Gastroesophageal sphincter (tissue), 3 donors: ENCODE measurements at regions not wholly inside any gene's neighbourhood (a gene's known extent, or its start where the extent isn't known, plus 50 kb on each side); places are given as distances from the start of the nearest gene placed in this dataset.

Experiments used
- CTCF ChIP-seq, 4 experiments: fragments of 200-600 bp in 2 of 4; fragments of 450-650 bp in 2 of 4; sonication (generic) in 1 of 4; IDR thresholded peaks; one replicate each; pipeline ENCODE4 v1.5.1; 2017 to 2019; ENCODE audit warnings: antibody characterized with exemption in 4 of 4, mild to moderate bottlenecking in 2 of 4, moderate library complexity in 2 of 4
- EP300 ChIP-seq: sonication (generic); formaldehyde crosslinking; IDR thresholded peaks from one replicate; pipeline ENCODE4 v1.6.1; 2017; ENCODE audit warnings: antibody characterized with exemption, mild to moderate bottlenecking
- POLR2A ChIP-seq, 2 donors: fragments of 450-650 bp; IDR thresholded peaks; one replicate each; pipeline ENCODE4 v1.6.1; 2017; ENCODE audit warnings: antibody characterized with exemption in 2 of 2, mild to moderate bottlenecking in 2 of 2, moderate library complexity in 1 of 2
- POLR2AphosphoS5 ChIP-seq: sonication (generic); formaldehyde crosslinking; IDR thresholded peaks from one replicate; pipeline ENCODE4 v1.6.1; 2017; ENCODE audit warnings: antibody characterized with exemption

GRCh38 chr4:59979061-59979460 lies 1221.1 kb upstream of the ADGRL3 start:
- no peak for TF ChIP-seq POLR2AphosphoS5
- no peak for TF ChIP-seq CTCF (IDR thresholded peaks at IDR 0.05)
- TF ChIP-seq EP300, result no peak
- no peak for TF ChIP-seq POLR2A (IDR thresholded peaks at IDR 0.05)
